ENCODE measurements at regions not wholly inside any gene's neighbourhood (a gene's known extent, or its start where the extent isn't known, plus 50 kb on each side); places are given as distances from the start of the nearest gene placed in this dataset.
"Not testable (repeated sequence)": the region's sequence is repeated elsewhere in the genome, so short reads cannot be mapped to it uniquely, and the experiment has no call there.

- Mint-ChIP-seq H3K27me3 (peaks cover 3% of the 10 kb centered on the region), H3K4me1 (ENCODE audit: low read depth) (no peaks in the 10 kb centered on the region), H3K9me3 (no peaks in the 10 kb centered on the region), H3K27ac (no peak overlapping the region), H3K36me3 (ENCODE audit: low read depth) (no peaks in the 10 kb centered on the region), H3K4me3 (no peak overlapping the region)
- DNase-seq, result no peak
Observed at GRCh38 chr1:182211386-182211785, 149.9 kb upstream of the ZNF648 start.

- Mint-ChIP-seq H3K4me3 (no peak overlapping the region), H3K36me3 (ENCODE audit: low read depth) (no peaks in the 10 kb centered on the region), H3K27me3 (peaks cover under 1% of the 10 kb centered on the region), H3K27ac (no peak overlapping the region), H3K4me1 (ENCODE audit: low read depth) (no peaks in the 10 kb centered on the region), H3K9me3 (no peaks in the 10 kb centered on the region)
- DNase-seq, result no peak
Observed at GRCh38 chr1:182210417-182210816, 148.9 kb upstream of the ZNF648 start.

- H3K27ac Mint-ChIP-seq, result no peak overlapping the region
- no peaks in the 10 kb centered on the region for H3K36me3 Mint-ChIP-seq (ENCODE audit: low read depth)
- no peak for DNase-seq
- H3K27me3 Mint-ChIP-seq, result no peaks in the 10 kb centered on the region
- H3K4me1 Mint-ChIP-seq (ENCODE audit: low read depth), result no peaks in the 10 kb centered on the region
- H3K9me3 Mint-ChIP-seq, result no peaks in the 10 kb centered on the region
- no peak overlapping the region for H3K4me3 Mint-ChIP-seq
Observed at GRCh38 chr1:182207300-182207699, 145.8 kb upstream of the ZNF648 start.

GRCh38 chr1:182206626-182207239 lies 145.2 kb upstream of the ZNF648 start:
- Mint-ChIP-seq H3K36me3 (ENCODE audit: low read depth) (no peaks in the 10 kb centered on the region), H3K4me3 (no peak overlapping the region), H3K4me1 (ENCODE audit: low read depth) (no peaks in the 10 kb centered on the region)

GRCh38 chr1:182205351-182206022 lies 144.0 kb upstream of the ZNF648 start:
- no peak for DNase-seq
- H3K27me3 Mint-ChIP-seq, result no peaks in the 10 kb centered on the region
- no peaks in the 10 kb centered on the region for H3K9me3 Mint-ChIP-seq
- H3K27ac Mint-ChIP-seq, result no peak overlapping the region
- H3K4me1 Mint-ChIP-seq (ENCODE audit: low read depth), result no peaks in the 10 kb centered on the region
- H3K36me3 Mint-ChIP-seq (ENCODE audit: low read depth), result no peaks in the 10 kb centered on the region
- no peak overlapping the region for H3K4me3 Mint-ChIP-seq

More at GRCh38 chr1:182206626-182207239, 145.2 kb upstream of the ZNF648 start:
- H3K27ac Mint-ChIP-seq, result no peak overlapping the region
- no peak for DNase-seq
- no peaks in the 10 kb centered on the region for H3K27me3 Mint-ChIP-seq
- no peaks in the 10 kb centered on the region for H3K9me3 Mint-ChIP-seq

GRCh38 chr1:182203191-182203875 lies 141.8 kb upstream of the ZNF648 start:
- no peak overlapping the region for H3K4me3 Mint-ChIP-seq
- H3K4me1 Mint-ChIP-seq (ENCODE audit: low read depth), result no peaks in the 10 kb centered on the region
- no peaks in the 10 kb centered on the region for H3K9me3 Mint-ChIP-seq
- no peak overlapping the region for H3K27ac Mint-ChIP-seq
- H3K36me3 Mint-ChIP-seq (ENCODE audit: low read depth), result no peaks in the 10 kb centered on the region
- no peak for DNase-seq
- H3K27me3 Mint-ChIP-seq, result no peaks in the 10 kb centered on the region

- H3K4me3 Mint-ChIP-seq; H3K27me3 Mint-ChIP-seq; DNase-seq; H3K4me1 Mint-ChIP-seq (ENCODE audit: low read depth); H3K27ac Mint-ChIP-seq; H3K36me3 Mint-ChIP-seq (ENCODE audit: low read depth); H3K9me3 Mint-ChIP-seq: not testable (repeated sequence)
Observed at GRCh38 chr1:182201490-182201889, 140.0 kb upstream of the ZNF648 start.

GRCh38 chr1:182200025-182200812 lies 138.7 kb upstream of the ZNF648 start:
- H3K4me3 Mint-ChIP-seq, result no peak overlapping the region
- H3K9me3 Mint-ChIP-seq, result no peaks in the 10 kb centered on the region
- DNase-seq, result no peak
- no peak overlapping the region for H3K27ac Mint-ChIP-seq
- H3K27me3 Mint-ChIP-seq, result peaks cover 6% of the 10 kb centered on the region
- H3K36me3 Mint-ChIP-seq (ENCODE audit: low read depth), result no peaks in the 10 kb centered on the region
- no peaks in the 10 kb centered on the region for H3K4me1 Mint-ChIP-seq (ENCODE audit: low read depth)

- Mint-ChIP-seq H3K27ac (no peak overlapping the region), H3K9me3 (no peaks in the 10 kb centered on the region), H3K4me1 (ENCODE audit: low read depth) (no peaks in the 10 kb centered on the region), H3K36me3 (ENCODE audit: low read depth) (no peaks in the 10 kb centered on the region), H3K4me3 (no peak overlapping the region), H3K27me3 (peaks cover 6% of the 10 kb centered on the region)
- no peak for DNase-seq
Observed at GRCh38 chr1:182198006-182198605, 136.6 kb upstream of the ZNF648 start.

- Mint-ChIP-seq H3K27me3 (peaks cover 6% of the 10 kb centered on the region), H3K36me3 (ENCODE audit: low read depth) (no peaks in the 10 kb centered on the region), H3K9me3 (no peaks in the 10 kb centered on the region), H3K27ac (no peak overlapping the region), H3K4me1 (ENCODE audit: low read depth) (no peaks in the 10 kb centered on the region), H3K4me3 (no peak overlapping the region)
- DNase-seq, result no peak
Observed at GRCh38 chr1:182196897-182197870, 135.7 kb upstream of the ZNF648 start.

- DNase-seq, result no peak
Observed at GRCh38 chr1:182195733-182196132, 134.2 kb upstream of the ZNF648 start.

GRCh38 chr1:182193908-182194550 lies 132.5 kb upstream of the ZNF648 start:
- Mint-ChIP-seq H3K27me3 (peaks cover 6% of the 10 kb centered on the region), H3K9me3 (no peaks in the 10 kb centered on the region), H3K27ac (no peak overlapping the region), H3K36me3 (ENCODE audit: low read depth) (no peaks in the 10 kb centered on the region), H3K4me1 (ENCODE audit: low read depth) (peaks cover 6% of the 10 kb centered on the region), H3K4me3 (no peak overlapping the region)
- no peak for DNase-seq

More at GRCh38 chr1:182195733-182196132, 134.2 kb upstream of the ZNF648 start:
- no peaks in the 10 kb centered on the region for H3K9me3 Mint-ChIP-seq
- no peaks in the 10 kb centered on the region for H3K4me1 Mint-ChIP-seq (ENCODE audit: low read depth)
- no peaks in the 10 kb centered on the region for H3K36me3 Mint-ChIP-seq (ENCODE audit: low read depth)
- H3K4me3 Mint-ChIP-seq, result no peak overlapping the region
- no peak overlapping the region for H3K27ac Mint-ChIP-seq
- H3K27me3 Mint-ChIP-seq, result peaks cover 6% of the 10 kb centered on the region

GRCh38 chr1:182192966-182193365 lies 131.5 kb upstream of the ZNF648 start:
- DNase-seq, result no peak
- Mint-ChIP-seq H3K27ac (no peak overlapping the region), H3K27me3 (peaks cover 6% of the 10 kb centered on the region), H3K4me3 (no peak overlapping the region), H3K9me3 (no peaks in the 10 kb centered on the region), H3K4me1 (ENCODE audit: low read depth) (peaks cover 6% of the 10 kb centered on the region), H3K36me3 (ENCODE audit: low read depth) (no peaks in the 10 kb centered on the region)
